A549 (cell line): ENCODE measurements at regions not wholly inside any gene's neighbourhood (a gene's known extent, or its start where the extent isn't known, plus 50 kb on each side); places are given as distances from the start of the nearest gene placed in this dataset.

Source experiments
- ATAC-seq, 2 experiments: fragments of 200-7000 bp in 1 of 2; fragments of >200 bp in 1 of 2; cut with Nextera tagmentation in 1 of 2; cut with Tn5 transposase in 1 of 2; 3 replicates each; pipeline versions ENCODE4 v1.8.0 to v1.9.1; 2018 to 2020; ENCODE audit warnings: mild to moderate bottlenecking in 1 of 2, moderate library complexity in 1 of 2
- CTCF ChIA-PET: fragments of 300-600 bp; sonication (Branson Sonifier 250); formaldehyde crosslinking; extraction: SDS; loops from one replicate; lab custom pipeline; 2021; ENCODE audit warnings: antibody characterized with exemption, inconsistent platforms; lab: Yijun Ruan, JAX
- POLR2A ChIA-PET: fragments of 350-600 bp; formaldehyde crosslinking; extraction: SDS; loops from one replicate; lab custom pipeline; 2021; ENCODE audit warnings: antibody characterized with exemption, inconsistent platforms; lab: Yijun Ruan, JAX
- DNase-seq, 2 experiments: peaks; one replicate each; pipeline versions ENCODE4 v3.0.0 to v3.0.0-alpha.2; 2011 to 2016; ENCODE audit warnings: low read depth in 1 of 2, low spot score in 1 of 2
- FAIRE-seq: peaks from 2 replicates; lab custom pipeline; 2011; peaks lifted over from hg19 to GRCh38; lab: Jason Lieb, UNC
- H3K27ac ChIP-seq, 2 experiments: fragments of >200 bp; sonication (Bioruptor Twin); formaldehyde crosslinking; 3 replicates each; pipeline ENCODE4 v1.5.1; 2016 to 2017
- H3K4me1 ChIP-seq: fragments of >200 bp; sonication (Bioruptor Twin); formaldehyde crosslinking; 3 replicates; pipeline ENCODE4 v1.6.1; 2016
- H3K4me2 ChIP-seq: fragments of >200 bp; sonication (Bioruptor Twin); formaldehyde crosslinking; 3 replicates; pipeline ENCODE4 v1.6.1; 2016
- H3K4me3 ChIP-seq: fragments of >200 bp; sonication (Bioruptor Twin); formaldehyde crosslinking; 3 replicates; pipeline ENCODE4 v1.5.1; 2016
- H3K9me3 ChIP-seq: fragments of >200 bp; sonication (Bioruptor Twin); formaldehyde crosslinking; 3 replicates; pipeline ENCODE4 v1.6.1; 2016
- ATOH8 ChIP-seq: fragments of 250-450 bp; sonication (Bioruptor Pico); IDR thresholded peaks from 2 replicates; pipeline ENCODE4 v1.5.0; 2020; ENCODE audit warnings: low read depth, mild to moderate bottlenecking, moderate library complexity
- CBX2 ChIP-seq: fragments of 200-600 bp; sonication (generic); IDR thresholded peaks from 2 replicates; pipeline ENCODE4 v1.6.1; 2016; ENCODE audit warnings: low read depth, mild to moderate bottlenecking, borderline replicate concordance
- CBX8 ChIP-seq: fragments of 200-600 bp; sonication (generic); IDR thresholded peaks from 2 replicates; pipeline ENCODE4 v1.6.1; 2016
- CEBPB ChIP-seq, 2 experiments: fragments of >200 bp in 1 of 2; sonication (Bioruptor Twin) in 1 of 2; formaldehyde crosslinking in 1 of 2; IDR thresholded peaks; 2 replicates each; pipeline ENCODE4 v1.6.1; 2012 to 2016
- CHD2 ChIP-seq: fragments of 150-350 bp; IDR thresholded peaks from 2 replicates; pipeline ENCODE4 v1.6.1; 2014; ENCODE audit warnings: low read length; ENCODE audit not compliant: partially characterized antibody
- E2F6 ChIP-seq: IDR thresholded peaks from 2 replicates; pipeline ENCODE4 v1.6.1; 2012; ENCODE audit warnings: low read depth, borderline replicate concordance
- EHF ChIP-seq: fragments of 250-450 bp; sonication (Bioruptor Pico); IDR thresholded peaks from 2 replicates; pipeline ENCODE4 v1.5.0; 2020; ENCODE audit warnings: mild to moderate bottlenecking
- ELK1 ChIP-seq: fragments of 150-350 bp; IDR thresholded peaks from 2 replicates; pipeline ENCODE4 v1.6.1; 2014; ENCODE audit warnings: low read depth, mild to moderate bottlenecking, low read length
- EP300 ChIP-seq, 2 experiments: fragments of >200 bp; sonication (Bioruptor Twin); formaldehyde crosslinking; IDR thresholded peaks; 2 replicates in 1 of 2; 3 replicates in 1 of 2; pipeline ENCODE4 v1.6.1; 2016 to 2017
- ESRRA ChIP-seq: fragments of 150-350 bp; IDR thresholded peaks from 2 replicates; pipeline ENCODE4 v1.6.1; 2014; ENCODE audit warnings: mild to moderate bottlenecking, low read length, borderline replicate concordance
- HEYL ChIP-seq: fragments of 250-450 bp; sonication (Bioruptor Pico); IDR thresholded peaks from 2 replicates; pipeline ENCODE4 v1.8.0; 2021; ENCODE audit warnings: mild to moderate bottlenecking, moderate library complexity
- HOXA7 ChIP-seq: fragments of 250-450 bp; sonication (Bioruptor Pico); IDR thresholded peaks from 2 replicates; pipeline ENCODE4 v1.5.0; 2020; ENCODE audit warnings: mild to moderate bottlenecking, moderate library complexity
- HOXB13 ChIP-seq: fragments of 250-450 bp; sonication (Bioruptor Pico); IDR thresholded peaks from 2 replicates; pipeline ENCODE4 v1.5.0; 2020; ENCODE audit warnings: low read depth, mild to moderate bottlenecking, moderate library complexity
- KDM1A ChIP-seq: fragments of 200-600 bp; sonication (generic); IDR thresholded peaks from 2 replicates; pipeline ENCODE4 v1.6.1; 2016; ENCODE audit warnings: low read depth, mild to moderate bottlenecking
- KDM5A ChIP-seq: fragments of 200-600 bp; sonication (generic); IDR thresholded peaks from 2 replicates; pipeline ENCODE4 v1.6.1; 2016; ENCODE audit warnings: antibody characterized with exemption, mild to moderate bottlenecking
- MAX ChIP-seq: IDR thresholded peaks from 2 replicates; pipeline ENCODE4 v1.6.1; 2012
- NR3C1 ChIP-seq: fragments of >200 bp; sonication (Bioruptor Twin); formaldehyde crosslinking; IDR thresholded peaks from 3 replicates; pipeline ENCODE4 v1.6.1; 2017
- POLR2A ChIP-seq: IDR thresholded peaks from 2 replicates; pipeline ENCODE4 v1.6.1; 2012; ENCODE audit warnings: mild to moderate bottlenecking, low read length
- POLR2AphosphoS2 ChIP-seq: conservative IDR thresholded peaks from 2 replicates; pipeline ENCODE4 v1.6.1; 2012; ENCODE audit warnings: low read length, improper control_type of control experiment, inconsistent platforms
- RAD21 ChIP-seq, 2 experiments: fragments of >200 bp in 1 of 2; sonication (Bioruptor Twin) in 1 of 2; formaldehyde crosslinking in 1 of 2; IDR thresholded peaks in 1 of 2; conservative IDR thresholded peaks in 1 of 2; 2 replicates in 1 of 2; 3 replicates in 1 of 2; pipeline ENCODE4 v1.6.1; 2012 to 2018; ENCODE audit warnings: inconsistent platforms in 1 of 2
- RCOR1 ChIP-seq: fragments of 150-350 bp; IDR thresholded peaks from 2 replicates; pipeline ENCODE4 v1.6.1; 2014; ENCODE audit warnings: antibody characterized with exemption, low read length, low read depth
- RNF2 ChIP-seq: fragments of 200-600 bp; sonication (generic); IDR thresholded peaks from 2 replicates; pipeline ENCODE4 v1.6.1; 2016; ENCODE audit warnings: low read depth, mild to moderate bottlenecking, antibody characterized with exemption, moderate library complexity, borderline replicate concordance
- SMC3 ChIP-seq: fragments of >200 bp; sonication (Bioruptor Twin); formaldehyde crosslinking; IDR thresholded peaks from 3 replicates; pipeline ENCODE4 v1.6.1; 2018; ENCODE audit warnings: inconsistent platforms
- TFCP2L1 ChIP-seq: fragments of 250-450 bp; sonication (Bioruptor Pico); IDR thresholded peaks from 2 replicates; pipeline ENCODE4 v1.5.0; 2021; ENCODE audit warnings: mild to moderate bottlenecking
- whole genome bisulfite sequencing: methylation state at CpG from one replicate; pipeline ENCODE4 v1.1.6; 2017; ENCODE audit errors: missing lambda C conversion rate; 5-methylcytosine and 5-hydroxymethylcytosine counted together

GRCh38 chr11:10629411-10630002, 61.0 kb upstream of the LYVE1 start:
- WGBS, result 65% methylated on average over 13 of the region's 13 CpGs
- FAIRE-seq, result no peak
- DNase-seq, result no peak
- Histone ChIP-seq H3K4me2 (no peak overlapping the region), H3K9me3 (no peaks in the 10 kb centered on the region), H3K27ac (no peak overlapping the region), H3K4me3 (no peak overlapping the region), H3K4me1 (no peaks in the 10 kb centered on the region)
- CTCF ChIA-PET, result interaction anchor here (1.3 to 1.5 kb wide), 2 partner anchors 25 to 40 kb away, joined by 3 read pairs; no protein-coding TSS in a partner anchor
- no peak for ATAC-seq
- TF ChIP-seq POLR2AphosphoS2 (no peak), RAD21 (conservative IDR thresholded peaks at IDR 0.05 in 1 of 2, IDR thresholded peaks at IDR 0.05 in 1 of 2) (no peak), HOXB13 (CRISPR knock-in tag) (no peak), ATOH8 (CRISPR knock-in tag) (no peak), CEBPB (IDR thresholded peaks at IDR 0.05) (no peak), TFCP2L1 (CRISPR knock-in tag) (no peak), HEYL (CRISPR knock-in tag) (no peak), KDM5A (no peak), POLR2A (no peak), RCOR1 (no peak), EP300 (IDR thresholded peaks at IDR 0.05) (no peak), HOXA7 (CRISPR knock-in tag) (no peak)
- POLR2A ChIA-PET, result no interaction called here

GRCh38 chr11:10628508-10629236, 60.2 kb upstream of the LYVE1 start:
- no peaks in the 10 kb centered on the region for H3K4me1 ChIP-seq

GRCh38 chr11:10627816-10628215, 59.4 kb upstream of the LYVE1 start:
- WGBS, result 78% methylated on average over 5 of the region's 5 CpGs

More at GRCh38 chr11:10628508-10629236, 60.2 kb upstream of the LYVE1 start:
- WGBS, result 74% methylated on average over 9 of the region's 10 CpGs
- POLR2A ChIA-PET, result no interaction called here
- DNase-seq (no peak), FAIRE-seq (no peak), ATAC-seq (no peak)
- no peaks in the 10 kb centered on the region for H3K9me3 ChIP-seq
- CTCF ChIA-PET, result interaction anchor here (0.7 to 1.5 kb wide), 3 partner anchors 9 to 32 kb away, joined by 3 to 5 read pairs (median 3); no protein-coding TSS in a partner anchor
- no peak overlapping the region for H3K27ac ChIP-seq
- no peak overlapping the region for H3K4me3 ChIP-seq
- H3K4me2 ChIP-seq, result no peak overlapping the region
- TF ChIP-seq RNF2, result no peak
- TF ChIP-seq EHF (CRISPR knock-in tag), result no peak
- TF ChIP-seq CBX8, result no peak
- no peak for TF ChIP-seq TFCP2L1 (CRISPR knock-in tag)
- no peak for TF ChIP-seq NR3C1
- TF ChIP-seq MAX, result no peak
- TF ChIP-seq SMC3, result no peak
- no peak for TF ChIP-seq CHD2
- TF ChIP-seq ESRRA, result no peak
- no peak for TF ChIP-seq CBX2
- TF ChIP-seq KDM1A, result no peak

More at GRCh38 chr11:10627816-10628215, 59.4 kb upstream of the LYVE1 start:
- H3K4me2 ChIP-seq, result no peak overlapping the region
- DNase-seq (no peak), ATAC-seq (no peak), FAIRE-seq (no peak)
- H3K4me1 ChIP-seq, result no peaks in the 10 kb centered on the region
- CTCF ChIA-PET, result interaction anchor here (0.8 to 1.5 kb wide), 3 partner anchors 10 to 50 kb away, joined by 3 to 5 read pairs (median 4); no protein-coding TSS in a partner anchor
- H3K27ac ChIP-seq, result no peak overlapping the region
- POLR2A ChIA-PET, result no interaction called here
- H3K9me3 ChIP-seq, result no peaks in the 10 kb centered on the region
- no peak for TF ChIP-seq ESRRA
- no peak for TF ChIP-seq ELK1
- TF ChIP-seq HOXB13 (CRISPR knock-in tag), result no peak
- TF ChIP-seq E2F6, result no peak
- TF ChIP-seq KDM1A, result no peak
- no peak for TF ChIP-seq KDM5A
- TF ChIP-seq CBX8, result no peak
- no peak for TF ChIP-seq EP300 (IDR thresholded peaks at IDR 0.05)
- H3K4me3 ChIP-seq, result no peak overlapping the region
